ENCODE measurements at regions not wholly inside any gene's neighbourhood (a gene's known extent, or its start where the extent isn't known, plus 50 kb on each side); places are given as distances from the start of the nearest gene placed in this dataset.

DNA sequence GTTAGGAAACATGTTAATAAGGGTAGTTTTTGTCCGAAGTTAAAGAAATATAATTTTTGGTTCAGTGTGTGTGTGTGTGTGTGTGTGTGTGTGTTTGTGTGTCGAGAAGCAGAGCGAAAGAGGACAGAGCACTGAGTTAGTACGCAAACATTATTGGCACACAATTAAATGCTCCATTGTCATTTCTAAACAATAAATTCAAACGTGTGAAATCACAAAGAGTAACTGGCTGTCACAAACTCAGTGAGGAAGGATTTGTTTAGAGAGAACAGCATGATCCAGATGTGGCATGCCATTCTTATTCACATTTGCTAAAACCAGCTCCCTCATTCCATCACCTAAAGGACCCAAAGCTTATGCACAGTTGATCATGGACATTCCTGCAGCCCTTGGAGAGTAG lies 970.8 kb downstream of the DTWD2 start:
- no peak for DNase-seq

DNA sequence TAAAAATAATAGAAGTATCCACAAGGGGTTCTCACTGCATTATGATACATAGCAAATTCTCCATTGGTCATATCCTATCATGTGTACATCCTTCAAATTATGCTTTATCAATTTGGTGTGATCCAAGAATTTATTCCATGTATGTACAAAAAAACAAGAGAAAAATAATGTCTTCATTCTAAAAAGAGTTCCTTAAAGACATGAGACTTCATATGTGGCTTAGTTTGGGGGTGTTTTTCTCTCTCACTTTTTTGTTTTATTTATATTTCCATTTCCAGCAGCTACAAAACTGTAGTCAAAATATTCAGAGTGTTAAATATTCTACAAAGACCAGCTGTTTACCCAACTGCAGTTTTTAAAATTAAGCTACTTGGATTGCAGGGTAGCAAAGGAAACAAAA lies 972.0 kb downstream of the DTWD2 start:
- no peak for DNase-seq

DNA sequence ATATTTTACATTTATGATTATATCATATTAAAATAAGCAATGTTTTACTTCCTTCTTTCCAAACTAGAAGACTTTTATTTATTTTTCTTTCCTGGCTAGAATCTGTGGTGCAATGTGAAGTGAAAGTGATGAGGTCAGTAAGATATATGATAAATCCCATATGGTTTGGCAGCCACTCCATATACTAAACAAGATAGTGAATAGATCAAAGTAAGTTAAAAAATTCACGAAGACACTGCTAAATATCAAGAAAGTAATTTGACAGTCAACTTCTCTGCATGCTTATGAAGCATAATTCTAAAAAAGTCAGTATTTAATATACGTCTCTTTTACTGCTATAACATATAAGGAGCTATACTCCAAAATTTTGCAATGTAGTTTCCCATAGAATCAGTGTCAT lies 972.8 kb downstream of the DTWD2 start:
- DNase-seq = no peak

DNA sequence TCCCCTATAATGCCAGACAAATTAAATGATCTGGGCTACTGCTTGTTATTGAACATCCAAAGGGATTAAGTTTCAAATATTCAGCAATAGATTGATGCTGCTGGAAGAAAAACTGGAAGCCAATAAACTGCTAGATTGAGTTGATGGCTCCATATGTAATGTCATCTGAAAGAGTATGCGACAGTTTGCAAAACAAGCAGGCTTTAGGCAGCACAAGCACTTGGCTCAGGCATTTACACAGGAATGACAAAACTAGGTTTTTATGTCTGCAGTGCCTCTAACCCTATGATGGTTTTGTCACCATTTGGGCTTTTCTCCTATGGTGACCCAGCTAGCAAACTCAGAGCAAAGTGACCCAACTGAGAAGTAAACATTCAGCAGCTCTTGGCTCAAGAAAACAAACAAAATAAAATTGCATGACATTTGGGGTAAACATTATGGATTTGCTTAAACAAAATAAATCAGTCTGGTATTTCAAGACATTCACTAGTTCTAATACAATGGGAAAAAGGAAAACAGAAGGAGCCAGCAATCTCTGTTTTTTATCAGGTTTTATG lies 978.5 kb downstream of the DTWD2 start:
- no peak for DNase-seq

DNA sequence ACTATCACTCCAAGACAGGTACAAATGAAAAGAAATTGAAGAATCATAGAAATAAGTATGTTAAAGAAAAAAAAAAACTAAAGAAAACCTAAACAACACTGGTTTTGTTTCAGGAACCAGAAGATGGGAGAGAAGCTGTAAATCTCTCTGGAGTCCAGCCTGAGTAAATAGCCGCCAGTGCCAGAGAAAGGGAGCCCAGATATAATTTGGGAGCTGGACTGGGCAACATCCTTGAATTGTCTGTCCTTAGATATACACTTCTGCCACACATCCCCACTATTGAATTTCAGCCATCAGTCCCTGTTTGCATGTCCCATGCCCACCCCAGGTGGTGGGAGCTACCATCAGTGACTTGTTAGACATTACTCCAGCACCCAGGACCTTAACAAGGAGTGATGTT lies 979.6 kb downstream of the DTWD2 start:
- DNase-seq = no peak

DNA sequence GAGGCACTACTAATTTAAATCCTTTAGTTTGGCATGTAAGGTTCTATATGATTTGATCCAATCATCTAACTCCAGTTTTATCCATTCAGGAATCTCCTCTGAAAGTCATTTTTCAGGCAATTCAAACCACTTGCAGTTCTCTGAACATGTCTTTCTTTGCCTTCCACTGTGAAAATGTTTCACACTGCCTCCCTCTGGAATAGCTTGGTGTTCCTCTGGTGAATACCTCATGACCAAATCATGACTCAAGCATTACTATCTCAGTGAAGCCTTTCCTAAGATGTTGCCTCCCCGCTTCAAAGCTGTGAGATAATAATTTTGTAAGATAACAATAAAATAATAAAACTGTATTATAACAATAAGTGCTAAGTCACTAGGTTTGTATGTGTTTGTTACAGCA lies 981.1 kb downstream of the DTWD2 start:
- DNase-seq = no peak

DNA sequence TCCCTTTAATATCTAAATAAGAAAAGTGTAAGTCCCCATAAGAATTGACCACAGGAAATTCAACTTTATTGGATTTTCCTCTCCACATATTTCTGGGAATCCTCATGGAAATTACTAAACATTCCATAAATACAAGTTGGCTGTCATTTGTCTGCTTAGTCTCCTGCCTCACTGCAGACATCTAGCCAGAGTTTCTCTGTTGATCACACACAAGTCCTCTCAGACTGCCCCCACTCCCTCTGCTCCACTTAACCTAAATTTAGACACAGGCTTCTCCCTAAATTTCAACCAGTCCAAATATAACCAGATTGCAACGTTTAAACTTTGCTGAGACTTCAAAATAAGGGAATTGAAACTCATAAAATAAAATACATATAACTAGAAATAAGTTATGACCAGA lies 982.1 kb downstream of the DTWD2 start:
- no peak for DNase-seq

DNA sequence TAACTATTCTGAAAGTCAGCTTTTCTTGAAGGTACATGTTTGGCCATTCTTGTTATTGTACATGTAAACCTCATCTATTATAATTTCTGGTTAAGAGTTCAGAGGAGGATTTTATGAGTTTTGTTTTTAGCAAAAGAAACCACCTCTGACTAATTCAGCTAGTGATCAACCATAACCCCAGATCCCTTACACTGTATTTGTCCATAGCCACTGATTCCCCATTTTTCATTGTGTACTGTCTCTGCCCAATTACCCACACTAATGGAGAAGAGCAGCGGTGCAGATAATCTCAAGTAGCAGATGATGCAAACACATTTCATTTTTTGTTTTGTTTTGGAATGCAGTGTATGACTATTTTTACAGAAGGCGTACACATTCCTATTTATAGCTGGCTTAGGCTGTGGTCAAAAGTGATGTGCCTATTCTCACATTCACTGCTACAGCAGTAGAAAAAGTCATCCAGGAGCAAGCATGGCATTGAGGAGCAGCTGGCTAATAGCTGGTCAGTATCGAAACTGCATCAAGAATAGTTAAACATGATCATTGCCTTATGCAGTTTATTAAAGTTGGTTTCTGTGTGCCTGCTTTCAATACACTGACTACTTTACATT lies 988.3 kb downstream of the DTWD2 start:
- DNase-seq = no peak

DNA sequence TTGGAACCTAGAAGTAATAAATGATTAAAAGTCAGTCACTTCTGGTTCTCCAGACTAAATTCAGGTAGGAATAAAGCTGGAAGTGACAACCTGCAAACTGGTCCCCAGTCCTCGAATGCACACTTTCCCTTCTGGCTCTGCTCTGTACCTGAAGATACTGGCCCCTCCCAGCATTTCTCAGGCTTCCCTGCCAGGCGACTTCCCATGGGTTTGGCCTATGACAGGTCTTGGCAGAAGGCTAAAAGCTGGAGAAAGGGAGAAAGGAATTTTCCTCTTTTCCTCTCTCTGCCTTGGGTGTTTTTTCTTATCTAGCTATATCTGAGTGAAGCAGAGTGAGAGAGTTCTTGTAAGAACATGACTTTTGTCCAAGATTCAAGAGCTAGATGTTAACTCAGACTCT lies 1005.7 kb downstream of the DTWD2 start:
- DNase-seq = no peak

DNA sequence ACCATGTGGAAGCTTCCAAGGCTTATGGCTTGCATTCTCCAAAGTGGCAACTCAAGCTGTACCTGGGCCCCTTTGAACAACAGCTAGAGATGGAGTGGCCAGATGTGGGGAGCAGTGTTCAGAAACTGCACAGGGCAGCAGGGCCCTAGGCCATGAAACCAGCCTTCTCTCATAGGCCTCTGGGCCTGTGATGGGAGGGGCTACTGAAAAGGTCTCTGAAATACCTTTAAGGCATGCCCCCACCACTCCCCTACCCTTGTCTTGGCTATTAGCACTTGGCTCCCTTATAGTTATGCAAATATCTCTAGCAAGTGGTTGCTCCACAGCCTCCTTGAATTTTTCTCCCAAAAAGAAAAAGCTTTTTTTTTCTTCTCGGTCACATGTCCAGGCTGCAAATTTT lies 1014.6 kb downstream of the DTWD2 start:
- no peak for DNase-seq

DNA sequence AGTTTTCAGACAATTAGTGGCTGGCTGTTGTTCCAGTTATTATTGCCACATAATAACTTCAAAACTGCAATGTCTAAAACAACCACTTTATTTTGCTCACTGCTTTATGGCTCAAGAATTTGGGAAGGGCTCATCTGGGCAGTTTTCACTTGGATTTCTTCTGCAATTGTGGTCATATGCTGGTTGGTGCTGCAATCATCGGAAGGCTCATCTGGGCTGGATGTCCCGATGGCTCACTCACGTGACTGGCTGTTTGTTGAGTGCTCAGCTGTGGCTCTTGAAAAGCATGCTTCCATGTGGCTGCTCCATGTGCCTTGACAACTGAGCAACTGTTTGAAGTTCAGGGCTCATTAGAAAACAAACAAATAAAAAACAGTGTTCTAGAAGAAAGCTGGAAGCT lies 1032.5 kb downstream of the DTWD2 start:
- DNase-seq = no peak

DNA sequence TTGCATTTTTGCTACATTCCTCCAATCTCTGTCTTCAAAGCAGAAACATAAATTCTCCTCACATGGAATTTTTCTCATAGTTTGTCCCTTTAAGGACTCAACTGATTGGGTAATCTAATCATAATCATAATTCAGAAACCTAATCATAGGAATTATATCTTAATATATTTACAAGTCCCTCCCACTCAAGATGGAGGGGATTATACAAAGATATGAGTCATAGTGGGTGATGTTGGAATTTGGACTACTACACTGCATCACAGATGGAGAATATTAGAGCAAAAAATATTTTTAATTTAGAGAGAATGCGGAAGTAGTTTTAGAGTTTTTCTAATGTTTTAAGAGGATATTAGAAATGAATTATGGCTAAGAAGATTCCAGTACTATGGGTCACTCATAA lies 1034.0 kb downstream of the DTWD2 start:
- DNase-seq = no peak

DNA sequence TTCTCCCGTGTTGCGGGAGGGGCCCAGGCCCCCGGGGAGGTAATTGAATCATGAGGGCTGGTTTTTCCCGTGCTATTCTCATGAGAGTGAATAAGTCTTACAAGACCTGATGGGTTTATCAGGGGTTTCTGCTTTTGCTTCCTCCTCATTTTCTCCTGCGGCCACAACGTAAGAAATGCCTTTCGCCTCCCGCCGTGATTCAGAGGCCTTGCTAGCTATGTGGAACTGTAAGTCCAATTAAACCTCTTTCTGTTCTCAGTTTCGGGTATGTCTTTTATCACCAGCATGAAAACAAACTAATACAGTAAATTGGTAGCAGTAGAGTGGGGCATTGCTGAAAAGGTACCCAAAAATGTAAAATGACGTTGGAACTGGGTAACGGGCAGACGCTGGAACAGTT lies 1035.1 kb downstream of the DTWD2 start:
- no peak for DNase-seq

DNA sequence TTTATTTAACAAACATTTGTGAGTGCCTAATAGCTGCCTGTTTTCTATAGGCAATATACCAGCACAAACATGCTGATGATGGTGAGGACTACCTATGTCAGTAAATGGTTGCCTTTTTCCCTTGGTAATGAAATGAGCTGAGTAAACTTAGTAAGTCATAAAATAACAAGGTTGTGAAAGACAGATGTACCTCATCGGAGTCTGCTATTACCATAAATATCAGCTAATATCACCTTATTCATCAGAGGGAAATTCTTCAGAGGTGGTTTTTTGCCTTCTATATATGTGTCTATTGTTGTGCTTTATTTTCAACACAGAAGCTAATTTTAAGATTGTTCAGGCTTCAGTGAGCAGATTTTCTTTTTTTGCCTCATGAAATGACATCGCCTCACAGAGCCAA lies 1040.5 kb downstream of the DTWD2 start:
- DNase-seq = no peak

DNA sequence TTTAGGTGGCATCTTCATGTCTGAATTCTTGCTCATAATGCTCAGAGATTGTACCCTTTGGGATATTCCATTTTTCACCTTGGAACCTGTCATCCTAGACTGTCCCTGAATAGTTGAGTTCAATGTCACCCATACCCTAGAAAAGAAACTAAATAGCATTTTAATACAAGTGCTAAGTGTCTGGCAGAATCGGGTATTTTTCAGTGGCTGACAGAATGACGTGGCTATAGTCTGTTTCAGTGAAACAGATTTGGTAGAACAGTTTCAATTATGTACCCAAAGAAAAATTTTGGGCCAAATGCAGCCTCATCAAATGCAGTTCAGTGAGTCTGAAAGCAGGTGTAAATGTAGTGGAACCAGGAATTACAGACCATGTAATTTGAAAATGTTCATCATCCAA lies 1041.2 kb downstream of the DTWD2 start:
- DNase-seq = no peak

DNA sequence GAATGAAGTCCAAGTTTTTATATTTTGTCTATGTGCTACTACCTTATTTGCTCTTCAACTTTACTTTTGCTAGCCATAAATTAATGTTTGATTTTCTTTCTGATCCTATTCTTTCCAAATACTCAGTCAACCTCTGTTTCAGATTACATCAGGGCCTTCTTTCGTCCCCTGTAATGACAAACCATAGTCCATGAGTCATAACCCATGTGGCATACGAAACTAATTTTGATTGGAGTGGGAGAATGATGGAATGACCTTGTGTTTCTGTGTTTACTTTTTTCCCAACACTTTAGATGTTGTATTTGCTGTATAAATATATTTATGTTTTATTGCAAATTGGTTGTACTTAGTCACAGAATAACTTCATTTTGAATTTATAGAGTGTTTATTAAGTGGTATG lies 1043.1 kb downstream of the DTWD2 start:
- DNase-seq = no peak

DNA sequence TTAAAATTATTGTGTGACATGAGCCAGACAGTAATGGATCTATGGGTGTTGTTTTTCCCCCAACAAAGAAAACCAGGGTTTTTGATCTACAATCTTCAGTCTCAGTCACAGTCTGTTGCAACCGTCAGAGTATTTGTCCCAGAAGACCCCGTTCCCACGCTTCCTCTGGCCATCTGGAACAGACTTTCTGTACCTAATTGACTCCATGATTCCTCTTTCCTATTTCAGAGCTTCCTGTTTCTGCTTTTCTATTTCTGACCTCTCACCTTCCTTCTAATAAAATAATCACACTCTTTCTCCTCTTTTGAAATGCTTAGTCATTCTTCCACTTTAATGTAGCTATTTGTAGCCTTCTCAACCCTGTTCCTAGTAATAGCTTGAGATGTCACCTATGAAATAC lies 1044.8 kb downstream of the DTWD2 start:
- no peak for DNase-seq

DNA sequence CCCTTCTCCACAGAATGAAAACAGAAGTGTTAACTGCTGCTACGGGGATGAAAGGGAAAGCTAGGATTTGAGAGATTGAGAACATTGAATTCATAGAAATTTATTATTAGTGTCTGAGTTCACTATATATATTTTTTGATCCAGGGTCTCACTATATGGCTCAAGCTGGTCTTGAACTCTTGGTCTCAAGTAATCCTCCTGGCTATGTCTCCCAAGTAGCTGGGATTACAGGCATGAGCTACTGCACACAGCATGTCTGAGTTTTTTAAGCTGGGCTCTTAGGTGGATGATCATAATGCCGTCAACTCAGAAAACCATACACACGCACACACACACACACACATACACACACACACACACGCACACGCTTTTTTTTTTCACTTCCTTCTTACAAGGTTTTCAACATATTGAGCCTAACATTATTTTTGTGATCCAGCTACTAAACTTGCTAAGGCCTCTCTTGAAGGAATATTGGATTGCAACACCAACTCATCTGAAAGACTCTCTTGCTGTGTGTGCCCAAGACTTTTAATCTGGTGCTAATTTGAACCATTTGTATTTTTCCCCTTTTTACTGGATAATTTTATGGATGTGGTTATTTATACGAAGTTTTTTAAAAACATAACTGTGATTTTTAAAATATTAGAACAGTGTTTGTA lies 1045.4 kb downstream of the DTWD2 start:
- DNase-seq = no peak

DNA sequence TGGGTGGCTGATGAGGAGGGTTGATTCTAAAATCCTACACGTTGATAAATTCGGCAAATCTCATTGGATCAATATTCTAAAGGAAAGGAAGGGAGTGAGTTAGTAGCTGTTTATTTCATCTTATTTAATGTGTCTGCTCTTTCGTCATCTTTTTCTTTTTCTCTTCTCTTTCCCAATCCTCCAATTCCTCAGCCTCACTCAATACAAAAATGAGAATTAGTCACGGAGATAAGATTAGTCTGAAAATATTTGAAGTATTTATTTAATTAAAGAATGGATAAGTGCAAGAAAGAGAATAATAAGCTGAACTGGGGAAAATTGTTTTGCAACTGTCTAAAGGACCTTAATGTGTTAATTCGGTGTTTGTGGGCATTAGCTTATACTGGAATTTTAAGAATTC lies 1095.1 kb downstream of the DTWD2 start:
- no peak for DNase-seq

DNA sequence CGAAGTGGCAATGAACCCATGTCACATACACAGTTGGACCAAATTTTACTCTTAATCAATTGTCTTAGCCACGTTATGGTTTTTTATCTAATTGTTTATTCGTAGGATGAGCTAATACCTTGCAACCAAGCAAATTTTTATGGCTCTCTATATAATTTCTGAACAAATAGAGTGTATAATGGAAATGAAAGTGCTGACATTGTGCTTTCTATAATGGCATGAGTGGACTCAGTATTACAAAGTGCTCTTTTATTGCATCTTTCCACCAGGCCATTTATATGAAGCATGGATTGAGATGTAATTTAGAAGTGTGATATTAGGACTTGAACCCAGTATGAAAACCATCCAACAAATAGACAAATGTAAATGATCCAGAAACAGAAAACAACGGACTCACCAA lies 1096.0 kb downstream of the DTWD2 start:
- no peak for DNase-seq

DNA sequence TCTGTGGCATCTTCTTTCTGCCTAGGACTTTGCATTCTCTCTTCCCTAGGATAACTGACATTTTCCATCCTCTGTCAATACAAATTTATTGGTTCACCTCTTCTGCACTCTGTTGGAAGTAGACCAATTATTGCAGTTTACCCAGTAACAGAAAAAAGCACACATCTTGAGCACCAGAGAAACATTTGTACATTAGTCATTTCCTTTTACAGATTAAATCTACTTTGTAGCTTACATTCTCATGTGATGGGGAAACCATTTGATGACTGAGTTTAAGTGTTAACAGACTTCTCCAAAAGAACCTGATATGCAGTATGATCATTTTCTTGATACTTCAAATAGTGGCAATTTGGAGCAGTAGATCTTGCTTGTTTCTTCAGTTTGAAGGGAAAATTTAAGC lies 1098.8 kb downstream of the DTWD2 start:
- DNase-seq = no peak

DNA sequence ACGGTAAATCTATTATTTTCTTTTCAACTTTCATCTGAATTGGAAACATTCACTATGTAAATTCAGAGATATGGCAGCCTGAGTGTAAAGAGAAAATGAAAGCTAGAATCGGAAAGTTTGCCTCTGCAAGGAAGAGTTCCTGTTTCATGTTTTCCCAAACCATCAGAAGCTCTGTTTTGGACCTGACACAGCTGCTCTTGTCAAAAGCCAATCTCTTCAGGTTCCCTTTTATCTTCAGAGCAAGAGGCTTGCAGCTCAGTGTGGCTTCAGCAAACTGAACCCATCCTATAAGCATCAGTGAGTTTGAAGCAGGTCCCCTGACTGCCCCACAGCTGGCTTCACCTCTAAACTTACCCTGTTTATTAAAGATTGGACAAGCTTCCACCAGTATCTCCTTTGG lies 1099.7 kb downstream of the DTWD2 start:
- no peak for DNase-seq

DNA sequence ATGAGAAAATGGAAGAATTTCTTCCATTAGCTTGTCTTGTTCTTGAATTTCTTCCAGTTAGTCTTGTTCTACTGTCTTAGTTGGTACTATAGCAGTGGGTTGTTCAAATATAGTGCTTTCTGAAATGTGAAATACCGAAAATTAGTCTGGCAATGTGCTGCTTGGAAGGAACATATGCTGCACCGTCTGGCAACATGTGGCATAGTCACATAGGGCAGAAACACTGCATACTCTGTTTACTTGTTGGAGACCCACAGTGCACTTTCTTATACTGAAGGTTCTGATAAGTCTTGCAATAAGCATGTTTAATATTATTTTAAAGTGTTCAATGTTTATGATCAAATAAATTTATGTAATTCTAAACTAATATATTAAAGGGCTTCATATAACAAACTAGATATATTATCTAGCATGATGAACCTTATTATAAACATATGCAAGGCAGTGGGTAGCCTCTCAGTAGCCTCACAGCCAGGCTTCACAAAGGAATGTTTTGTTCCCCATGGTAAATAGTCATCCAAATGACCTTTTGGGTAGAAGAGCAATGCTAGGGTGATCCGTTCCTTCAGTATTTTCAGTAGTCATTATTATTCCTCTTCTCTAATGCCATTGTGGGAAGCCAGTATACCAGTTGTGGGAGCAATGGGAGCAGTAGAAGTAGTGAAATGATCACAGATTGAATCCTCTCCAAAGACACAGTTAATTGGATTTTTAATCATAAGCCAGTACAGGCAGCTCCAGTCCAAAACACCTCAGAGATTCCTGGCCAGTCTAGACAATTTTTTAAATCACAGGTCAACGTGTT lies 1106.7 kb downstream of the DTWD2 start:
- no peak for DNase-seq

DNA sequence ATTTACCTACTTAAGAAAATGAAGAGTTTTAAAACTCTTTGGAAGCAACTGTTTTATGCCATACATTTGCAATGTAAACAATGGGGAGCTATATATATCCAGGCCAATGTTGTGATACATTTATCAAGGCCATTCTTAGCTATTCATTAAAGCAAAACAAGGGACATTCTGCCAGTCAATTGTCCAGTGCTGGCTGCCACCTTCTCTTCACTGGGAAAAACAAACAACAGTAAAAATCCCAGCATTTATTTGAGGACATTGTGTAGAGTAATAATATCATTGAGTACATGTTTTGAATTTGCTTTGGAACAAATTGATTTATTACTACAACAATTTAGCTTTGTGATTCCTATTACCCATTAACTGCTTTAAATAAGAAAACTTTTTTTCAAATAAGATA lies 1107.4 kb downstream of the DTWD2 start:
- DNase-seq = no peak
